Nephron progenitor cell (in vitro differentiated cells): ENCODE measurements at regions not wholly inside any gene's neighbourhood (a gene's known extent, or its start where the extent isn't known, plus 50 kb on each side); places are given as distances from the start of the nearest gene placed in this dataset.

Source experiments
- DNase-seq: peaks from one replicate; pipeline ENCODE4 v3.0.0; 2021
- H3K27ac Mint-ChIP-seq: 2 replicates; pipeline ENCODE4 v1.8.0; 2021; ENCODE audit warnings: mild to moderate bottlenecking, moderate library complexity, mixed read lengths
- H3K27me3 Mint-ChIP-seq: 2 replicates; pipeline ENCODE4 v1.8.0; 2021; ENCODE audit warnings: mild to moderate bottlenecking, low read depth, mixed read lengths; ENCODE audit not compliant: poor library complexity
- H3K36me3 Mint-ChIP-seq: 2 replicates; pipeline ENCODE4 v1.8.0; 2021; ENCODE audit warnings: low read depth, mixed read lengths
- H3K4me1 Mint-ChIP-seq: 2 replicates; pipeline ENCODE4 v1.8.0; 2021; ENCODE audit warnings: mixed read lengths
- H3K4me3 Mint-ChIP-seq: 2 replicates; pipeline ENCODE4 v1.8.0; 2021; ENCODE audit warnings: mild to moderate bottlenecking, moderate library complexity, mixed read lengths
- H3K9me3 Mint-ChIP-seq: 2 replicates; pipeline ENCODE4 v1.8.0; 2021; ENCODE audit warnings: mild to moderate bottlenecking, moderate library complexity, mixed read lengths
- CTCF ChIP-seq: fragments of 200-600 bp; sonication (generic); IDR thresholded peaks from 2 replicates; pipeline ENCODE4 v1.5.0; 2021; ENCODE audit warnings: antibody characterized with exemption

GRCh38 chr11:97110376-97110775, 720.6 kb downstream of the JRKL start:
- DNase-seq, result no peak
- H3K4me1 Mint-ChIP-seq, result no peaks in the 10 kb centered on the region
- H3K4me3 Mint-ChIP-seq, result no peak overlapping the region
- no peak for TF ChIP-seq CTCF
- no peaks in the 10 kb centered on the region for H3K9me3 Mint-ChIP-seq
- H3K27ac Mint-ChIP-seq, result no peak overlapping the region
- H3K36me3 Mint-ChIP-seq, result no peaks in the 10 kb centered on the region
- H3K27me3 Mint-ChIP-seq, result peaks cover 4% of the 10 kb centered on the region

GRCh38 chr11:97111559-97111958, 721.7 kb downstream of the JRKL start:
- Mint-ChIP-seq H3K4me1 (no peaks in the 10 kb centered on the region), H3K27me3 (peaks cover 4% of the 10 kb centered on the region), H3K36me3 (no peaks in the 10 kb centered on the region), H3K9me3 (no peaks in the 10 kb centered on the region), H3K4me3 (no peak overlapping the region), H3K27ac (no peak overlapping the region)
- no peak for TF ChIP-seq CTCF
- no peak for DNase-seq

GRCh38 chr11:97118614-97119200, 728.9 kb downstream of the JRKL start:
- DNase-seq, result no peak
- Mint-ChIP-seq H3K27me3 (peaks cover 2% of the 10 kb centered on the region), H3K4me1 (no peaks in the 10 kb centered on the region), H3K4me3 (no peak overlapping the region), H3K9me3 (no peaks in the 10 kb centered on the region), H3K36me3 (no peaks in the 10 kb centered on the region), H3K27ac (no peak overlapping the region)
- TF ChIP-seq CTCF, result no peak

GRCh38 chr11:97123237-97123636, 733.4 kb downstream of the JRKL start:
- TF ChIP-seq CTCF, result no peak
- Mint-ChIP-seq H3K4me3 (no peak overlapping the region), H3K36me3 (no peaks in the 10 kb centered on the region), H3K9me3 (peaks cover 4% of the 10 kb centered on the region), H3K27me3 (no peaks in the 10 kb centered on the region), H3K27ac (no peak overlapping the region), H3K4me1 (no peaks in the 10 kb centered on the region)
- DNase-seq, result no peak

GRCh38 chr11:97136067-97136466, 746.3 kb downstream of the JRKL start:
- H3K36me3 Mint-ChIP-seq, result peaks cover 7% of the 10 kb centered on the region
- no peaks in the 10 kb centered on the region for H3K27me3 Mint-ChIP-seq
- H3K4me1 Mint-ChIP-seq, result peaks cover 10% of the 10 kb centered on the region
- TF ChIP-seq CTCF, result no peak
- H3K4me3 Mint-ChIP-seq, result no peak overlapping the region
- no peak for DNase-seq
- peaks cover 35% of the 10 kb centered on the region for H3K9me3 Mint-ChIP-seq
- H3K27ac Mint-ChIP-seq, result no peak overlapping the region

GRCh38 chr11:97140885-97141494, 751.2 kb downstream of the JRKL start:
- Mint-ChIP-seq H3K9me3 (peaks cover 26% of the 10 kb centered on the region), H3K27ac (no peak overlapping the region), H3K27me3 (peaks cover 4% of the 10 kb centered on the region), H3K36me3 (peaks cover 7% of the 10 kb centered on the region), H3K4me3 (no peak overlapping the region), H3K4me1 (peaks cover 11% of the 10 kb centered on the region)
- DNase-seq, result no peak
- peak; percentile 71 for TF ChIP-seq CTCF
